Liver (tissue), 8 donors: ENCODE measurements at regions not wholly inside any gene's neighbourhood (a gene's known extent, or its start where the extent isn't known, plus 50 kb on each side); places are given as distances from the start of the nearest gene placed in this dataset.

Experiments
- DNase-seq: peaks from one replicate; pipeline ENCODE4 v3.0.0-alpha.2; 2017; ENCODE audit warnings: low spot score
- H3K27ac ChIP-seq, 2 donors: one replicate each; pipeline ENCODE4 v1.7.0; 2013; ENCODE audit warnings: inconsistent platforms in 2 of 2, low read length in 2 of 2, control low read depth in 1 of 2, low read depth in 1 of 2, mild to moderate bottlenecking in 1 of 2
- H3K27me3 ChIP-seq, 4 donors: one replicate each; pipeline versions ENCODE4 v1.6.1 to v1.7.0; 2013; ENCODE audit warnings: low read length in 3 of 4, inconsistent platforms in 1 of 4, mild to moderate bottlenecking in 1 of 4, moderate library complexity in 1 of 4; ENCODE audit not compliant: control insufficient read depth in 4 of 4, insufficient read depth in 4 of 4
- H3K36me3 ChIP-seq, 4 donors: one replicate each; pipeline versions ENCODE4 v1.6.1 to v1.7.0; 2013; ENCODE audit warnings: low read length in 3 of 4, mild to moderate bottlenecking in 3 of 4, low read depth in 1 of 4, moderate library complexity in 1 of 4; ENCODE audit not compliant: control insufficient read depth in 4 of 4, insufficient read depth in 3 of 4
- H3K4me1 ChIP-seq, 4 donors: one replicate each; pipeline versions ENCODE4 v1.6.1 to v1.7.0; 2013; ENCODE audit warnings: low read length in 3 of 4, mild to moderate bottlenecking in 3 of 4, moderate library complexity in 1 of 4; ENCODE audit not compliant: control insufficient read depth in 4 of 4, insufficient read depth in 4 of 4
- H3K4me3 ChIP-seq, 3 donors: one replicate each; pipeline versions ENCODE4 v1.6.1 to v1.7.0; 2013; ENCODE audit warnings: low read length in 3 of 3, control low read depth in 1 of 3, low read depth in 1 of 3, mild to moderate bottlenecking in 1 of 3
- H3K9ac ChIP-seq, 2 donors: one replicate each; pipeline ENCODE4 v1.7.0; 2013; ENCODE audit warnings: low read length in 2 of 2, mild to moderate bottlenecking in 2 of 2, moderate library complexity in 2 of 2, control low read depth in 1 of 2, low read depth in 1 of 2
- H3K9me3 ChIP-seq, 4 donors: one replicate each; pipeline versions ENCODE4 v1.6.1 to v1.7.0; 2013; ENCODE audit warnings: low read length in 3 of 4; ENCODE audit not compliant: control insufficient read depth in 4 of 4
- FOXA1 ChIP-seq: IDR thresholded peaks from 2 replicates; pipeline ENCODE4 v1.6.1; 2016; ENCODE audit warnings: antibody characterized with exemption
- GABPA ChIP-seq, 2 donors: IDR thresholded peaks in 1 of 2; conservative IDR thresholded peaks in 1 of 2; 2 replicates each; pipeline ENCODE4 v1.6.1; 2016; ENCODE audit warnings: antibody characterized with exemption in 2 of 2, mild to moderate bottlenecking in 1 of 2, moderate library complexity in 1 of 2
- HNF4A ChIP-seq, 2 donors: conservative IDR thresholded peaks; 2 replicates each; pipeline ENCODE4 v1.6.1; 2016; ENCODE audit warnings: antibody characterized with exemption in 2 of 2, mild to moderate bottlenecking in 2 of 2
- HNF4G ChIP-seq: IDR thresholded peaks from 2 replicates; pipeline ENCODE4 v1.6.1; 2016; ENCODE audit warnings: antibody characterized with exemption
- JUND ChIP-seq, 2 donors: IDR thresholded peaks; 2 replicates each; pipeline ENCODE4 v1.6.1; 2016; ENCODE audit warnings: antibody characterized with exemption in 2 of 2
- NR2F2 ChIP-seq: IDR thresholded peaks from 2 replicates; pipeline ENCODE4 v1.6.1; 2016; ENCODE audit warnings: antibody characterized with exemption
- RAD21 ChIP-seq, 2 donors: IDR thresholded peaks; 2 replicates each; pipeline ENCODE4 v1.6.1; 2016; ENCODE audit warnings: antibody characterized with exemption in 2 of 2, mild to moderate bottlenecking in 2 of 2
- RXRA ChIP-seq, 2 donors: IDR thresholded peaks; 2 replicates each; pipeline ENCODE4 v1.6.1; 2017 to 2018; ENCODE audit warnings: antibody characterized with exemption in 2 of 2, mild to moderate bottlenecking in 1 of 2
- SP1 ChIP-seq: IDR thresholded peaks from 2 replicates; pipeline ENCODE4 v1.6.1; 2018; ENCODE audit warnings: antibody characterized with exemption, mild to moderate bottlenecking
- YY1 ChIP-seq: IDR thresholded peaks from 2 replicates; pipeline ENCODE4 v1.6.1; 2016; ENCODE audit warnings: antibody characterized with exemption, mild to moderate bottlenecking
- WGBS: extraction: QIAGEN DNeasy Blood & Tissue Kit; methylation state at CpG from one replicate; pipeline ENCODE4 v1.1.7; 2013; 5-methylcytosine and 5-hydroxymethylcytosine counted together
- TF ChIP-seq, protein P1 (sequence below): IDR thresholded peaks from 2 replicates; pipeline ENCODE4 v1.6.1; 2016; ENCODE audit warnings: antibody characterized with exemption, mild to moderate bottlenecking
- TF ChIP-seq, protein P2 (sequence below): IDR thresholded peaks from 2 replicates; pipeline ENCODE4 v1.6.1; 2016; ENCODE audit warnings: antibody characterized with exemption
- TF ChIP-seq, protein P3 (sequence below): IDR thresholded peaks from 2 replicates; pipeline ENCODE4 v1.6.1; 2016; ENCODE audit warnings: antibody characterized with exemption
- TF ChIP-seq, protein P4 (sequence below): fragments of 150-350 bp; IDR thresholded peaks from 2 replicates; pipeline ENCODE4 v1.5.1; 2017; ENCODE audit warnings: improper control_type of control experiment, low read depth, low read length; ENCODE audit not compliant: missing input control
- TF ChIP-seq, protein P5 (sequence below): IDR thresholded peaks from 2 replicates; pipeline ENCODE4 v1.6.1; 2016; ENCODE audit warnings: antibody characterized with exemption
- donor health status: healthy.
- donor health status: healthy.
- donor health status: healthy.
- donor health status: healthy.
- donor health status: healthy.

DNA sequence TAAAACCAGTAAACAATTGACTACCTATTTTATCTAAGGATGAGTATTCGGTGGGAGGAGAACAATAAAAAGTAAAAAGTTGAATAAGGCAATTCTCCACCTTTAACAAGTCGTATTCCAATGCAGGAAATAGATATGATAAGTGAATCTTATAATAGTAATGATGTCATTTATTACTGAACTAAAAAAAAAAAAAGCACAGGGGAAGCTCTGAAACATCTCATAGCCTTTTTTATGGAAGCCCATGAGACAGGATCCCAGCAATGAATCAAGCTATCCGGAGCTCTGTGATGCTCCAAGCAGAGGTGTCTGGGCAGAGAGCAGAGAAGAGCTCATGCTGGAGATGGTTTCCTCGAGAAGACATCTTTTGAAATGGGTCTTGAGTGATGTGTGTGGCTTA, 376.0 kb downstream of the ICE1 start:
- no peak overlapping the region for H3K27ac ChIP-seq
- no peaks in the 10 kb centered on the region for H3K27me3 ChIP-seq
- H3K4me1 ChIP-seq: peaks cover 6 to 23% (median 19%) of the 10 kb centered on the region in 4 donors
- no peaks in the 10 kb centered on the region for H3K36me3 ChIP-seq
- no peak overlapping the region for H3K9ac ChIP-seq
- WGBS: 64% methylated on average over 4 of the region's 4 CpGs
- DNase-seq: no peak
- no peak overlapping the region for H3K4me3 ChIP-seq
- no peak for TF ChIP-seq RAD21 (IDR thresholded peaks at IDR 0.05)
- TF ChIP-seq, protein P1, sequence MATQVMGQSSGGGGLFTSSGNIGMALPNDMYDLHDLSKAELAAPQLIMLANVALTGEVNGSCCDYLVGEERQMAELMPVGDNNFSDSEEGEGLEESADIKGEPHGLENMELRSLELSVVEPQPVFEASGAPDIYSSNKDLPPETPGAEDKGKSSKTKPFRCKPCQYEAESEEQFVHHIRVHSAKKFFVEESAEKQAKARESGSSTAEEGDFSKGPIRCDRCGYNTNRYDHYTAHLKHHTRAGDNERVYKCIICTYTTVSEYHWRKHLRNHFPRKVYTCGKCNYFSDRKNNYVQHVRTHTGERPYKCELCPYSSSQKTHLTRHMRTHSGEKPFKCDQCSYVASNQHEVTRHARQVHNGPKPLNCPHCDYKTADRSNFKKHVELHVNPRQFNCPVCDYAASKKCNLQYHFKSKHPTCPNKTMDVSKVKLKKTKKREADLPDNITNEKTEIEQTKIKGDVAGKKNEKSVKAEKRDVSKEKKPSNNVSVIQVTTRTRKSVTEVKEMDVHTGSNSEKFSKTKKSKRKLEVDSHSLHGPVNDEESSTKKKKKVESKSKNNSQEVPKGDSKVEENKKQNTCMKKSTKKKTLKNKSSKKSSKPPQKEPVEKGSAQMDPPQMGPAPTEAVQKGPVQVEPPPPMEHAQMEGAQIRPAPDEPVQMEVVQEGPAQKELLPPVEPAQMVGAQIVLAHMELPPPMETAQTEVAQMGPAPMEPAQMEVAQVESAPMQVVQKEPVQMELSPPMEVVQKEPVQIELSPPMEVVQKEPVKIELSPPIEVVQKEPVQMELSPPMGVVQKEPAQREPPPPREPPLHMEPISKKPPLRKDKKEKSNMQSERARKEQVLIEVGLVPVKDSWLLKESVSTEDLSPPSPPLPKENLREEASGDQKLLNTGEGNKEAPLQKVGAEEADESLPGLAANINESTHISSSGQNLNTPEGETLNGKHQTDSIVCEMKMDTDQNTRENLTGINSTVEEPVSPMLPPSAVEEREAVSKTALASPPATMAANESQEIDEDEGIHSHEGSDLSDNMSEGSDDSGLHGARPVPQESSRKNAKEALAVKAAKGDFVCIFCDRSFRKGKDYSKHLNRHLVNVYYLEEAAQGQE: no peak
- no peak for TF ChIP-seq HNF4A (conservative IDR thresholded peaks at IDR 0.05)
- TF ChIP-seq JUND (IDR thresholded peaks at IDR 0.05): no peak
- TF ChIP-seq SP1: no peak
- TF ChIP-seq, protein P2, sequence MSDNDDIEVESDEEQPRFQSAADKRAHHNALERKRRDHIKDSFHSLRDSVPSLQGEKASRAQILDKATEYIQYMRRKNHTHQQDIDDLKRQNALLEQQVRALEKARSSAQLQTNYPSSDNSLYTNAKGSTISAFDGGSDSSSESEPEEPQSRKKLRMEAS: no peak
- TF ChIP-seq, protein P3, sequence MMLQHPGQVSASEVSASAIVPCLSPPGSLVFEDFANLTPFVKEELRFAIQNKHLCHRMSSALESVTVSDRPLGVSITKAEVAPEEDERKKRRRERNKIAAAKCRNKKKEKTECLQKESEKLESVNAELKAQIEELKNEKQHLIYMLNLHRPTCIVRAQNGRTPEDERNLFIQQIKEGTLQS: no peak
- TF ChIP-seq, protein P4, sequence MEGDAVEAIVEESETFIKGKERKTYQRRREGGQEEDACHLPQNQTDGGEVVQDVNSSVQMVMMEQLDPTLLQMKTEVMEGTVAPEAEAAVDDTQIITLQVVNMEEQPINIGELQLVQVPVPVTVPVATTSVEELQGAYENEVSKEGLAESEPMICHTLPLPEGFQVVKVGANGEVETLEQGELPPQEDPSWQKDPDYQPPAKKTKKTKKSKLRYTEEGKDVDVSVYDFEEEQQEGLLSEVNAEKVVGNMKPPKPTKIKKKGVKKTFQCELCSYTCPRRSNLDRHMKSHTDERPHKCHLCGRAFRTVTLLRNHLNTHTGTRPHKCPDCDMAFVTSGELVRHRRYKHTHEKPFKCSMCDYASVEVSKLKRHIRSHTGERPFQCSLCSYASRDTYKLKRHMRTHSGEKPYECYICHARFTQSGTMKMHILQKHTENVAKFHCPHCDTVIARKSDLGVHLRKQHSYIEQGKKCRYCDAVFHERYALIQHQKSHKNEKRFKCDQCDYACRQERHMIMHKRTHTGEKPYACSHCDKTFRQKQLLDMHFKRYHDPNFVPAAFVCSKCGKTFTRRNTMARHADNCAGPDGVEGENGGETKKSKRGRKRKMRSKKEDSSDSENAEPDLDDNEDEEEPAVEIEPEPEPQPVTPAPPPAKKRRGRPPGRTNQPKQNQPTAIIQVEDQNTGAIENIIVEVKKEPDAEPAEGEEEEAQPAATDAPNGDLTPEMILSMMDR: no peak
- no peak for TF ChIP-seq RXRA (IDR thresholded peaks at IDR 0.05)
- TF ChIP-seq NR2F2: no peak
- no peak for TF ChIP-seq HNF4G
- TF ChIP-seq YY1: no peak
- TF ChIP-seq FOXA1: no peak
- TF ChIP-seq, protein P5, sequence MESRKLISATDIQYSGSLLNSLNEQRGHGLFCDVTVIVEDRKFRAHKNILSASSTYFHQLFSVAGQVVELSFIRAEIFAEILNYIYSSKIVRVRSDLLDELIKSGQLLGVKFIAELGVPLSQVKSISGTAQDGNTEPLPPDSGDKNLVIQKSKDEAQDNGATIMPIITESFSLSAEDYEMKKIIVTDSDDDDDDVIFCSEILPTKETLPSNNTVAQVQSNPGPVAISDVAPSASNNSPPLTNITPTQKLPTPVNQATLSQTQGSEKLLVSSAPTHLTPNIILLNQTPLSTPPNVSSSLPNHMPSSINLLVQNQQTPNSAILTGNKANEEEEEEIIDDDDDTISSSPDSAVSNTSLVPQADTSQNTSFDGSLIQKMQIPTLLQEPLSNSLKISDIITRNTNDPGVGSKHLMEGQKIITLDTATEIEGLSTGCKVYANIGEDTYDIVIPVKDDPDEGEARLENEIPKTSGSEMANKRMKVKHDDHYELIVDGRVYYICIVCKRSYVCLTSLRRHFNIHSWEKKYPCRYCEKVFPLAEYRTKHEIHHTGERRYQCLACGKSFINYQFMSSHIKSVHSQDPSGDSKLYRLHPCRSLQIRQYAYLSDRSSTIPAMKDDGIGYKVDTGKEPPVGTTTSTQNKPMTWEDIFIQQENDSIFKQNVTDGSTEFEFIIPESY: no peak
- no peak for TF ChIP-seq GABPA (IDR thresholded peaks at IDR 0.05 in 1 of 2, conservative IDR thresholded peaks at IDR 0.05 in 1 of 2)
- H3K9me3 ChIP-seq: no peaks in the 10 kb centered on the region

DNA sequence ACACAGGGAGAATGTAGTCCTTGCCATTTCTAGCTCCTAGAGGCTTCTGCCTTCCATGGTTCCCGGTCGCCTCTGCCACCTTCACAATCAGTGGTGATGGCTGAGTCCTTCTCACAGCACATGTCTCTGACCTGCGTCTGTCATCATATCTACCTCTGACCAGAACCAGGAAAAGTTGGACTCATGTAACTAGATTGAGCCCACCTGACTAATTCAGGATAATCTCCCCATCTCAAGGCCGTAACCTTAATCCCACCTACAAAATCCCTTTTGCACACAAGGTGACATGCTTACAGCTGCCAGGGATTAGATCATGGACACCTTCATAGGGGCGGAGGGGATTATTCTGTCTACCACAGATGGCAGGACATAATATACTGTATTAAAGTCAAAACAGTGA, 375.6 kb downstream of the ICE1 start:
- Histone ChIP-seq H3K9ac (no peak overlapping the region), H3K27me3 (no peaks in the 10 kb centered on the region), H3K4me1 (peaks cover 6 to 23% (median 19%) of the 10 kb centered on the region in 4 donors), H3K4me3 (no peak overlapping the region), H3K9me3 (no peaks in the 10 kb centered on the region), H3K27ac (no peak overlapping the region), H3K36me3 (no peaks in the 10 kb centered on the region)
- WGBS: 95% methylated on average over 5 of the region's 5 CpGs
- DNase-seq: no peak
- TF ChIP-seq RXRA (IDR thresholded peaks at IDR 0.05): no peak
- no peak for TF ChIP-seq GABPA (IDR thresholded peaks at IDR 0.05 in 1 of 2, conservative IDR thresholded peaks at IDR 0.05 in 1 of 2)
- TF ChIP-seq, protein P5: no peak
- no peak for TF ChIP-seq SP1
